HG03558 (cell line): ENCODE measurements at regions not wholly inside any gene's neighbourhood (a gene's known extent, or its start where the extent isn't known, plus 50 kb on each side); places are given as distances from the start of the nearest gene placed in this dataset.

Experiments
- ATAC-seq: cut with Tn5 transposase; IDR thresholded peaks from one replicate; pipeline ENCODE4 v1.9.1; 2021; ENCODE audit warnings: moderate number of reproducible peaks; ENCODE audit not compliant: unreplicated experiment; ENCODE audit errors: extremely low read depth

- ATAC-seq, result no peak
Measured at GRCh38 chr9:75601280-75601679, 289.2 kb upstream of the PCSK5 start.

- ATAC-seq, result no peak
Measured at GRCh38 chr9:75602060-75602459, 288.4 kb upstream of the PCSK5 start.

GRCh38 chr9:75604661-75605060, 285.8 kb upstream of the PCSK5 start:
- ATAC-seq, result no peak

- no peak for ATAC-seq
Measured at GRCh38 chr9:75607521-75607920, 283.0 kb upstream of the PCSK5 start.

GRCh38 chr9:75609401-75609800, 281.1 kb upstream of the PCSK5 start:
- no peak for ATAC-seq

- ATAC-seq, result no peak
Measured at GRCh38 chr9:75610246-75610645, 280.2 kb upstream of the PCSK5 start.

GRCh38 chr9:75612205-75612604, 278.3 kb upstream of the PCSK5 start:
- ATAC-seq, result no peak

GRCh38 chr9:75612754-75613153, 277.7 kb upstream of the PCSK5 start:
- no peak for ATAC-seq

- no peak for ATAC-seq
Measured at GRCh38 chr9:75615284-75615683, 275.2 kb upstream of the PCSK5 start.

GRCh38 chr9:75616052-75616451, 274.4 kb upstream of the PCSK5 start:
- no peak for ATAC-seq

GRCh38 chr9:75616841-75617566, 273.5 kb upstream of the PCSK5 start:
- no peak for ATAC-seq

- ATAC-seq, result no peak
Measured at GRCh38 chr9:75623462-75623861, 267.0 kb upstream of the PCSK5 start.

GRCh38 chr9:75624998-75625397, 265.5 kb upstream of the PCSK5 start:
- ATAC-seq, result no peak

- no peak for ATAC-seq
Measured at GRCh38 chr9:75626860-75627259, 263.6 kb upstream of the PCSK5 start.

- no peak for ATAC-seq
Measured at GRCh38 chr9:75628952-75629351, 261.5 kb upstream of the PCSK5 start.

- ATAC-seq, result no peak
Measured at GRCh38 chr9:75633451-75634057, 256.9 kb upstream of the PCSK5 start.

- no peak for ATAC-seq
Measured at GRCh38 chr9:75636427-75637045, 253.9 kb upstream of the PCSK5 start.

- no peak for ATAC-seq
Measured at GRCh38 chr9:75639971-75640610, 250.4 kb upstream of the PCSK5 start.

- ATAC-seq, result no peak
Measured at GRCh38 chr9:75642522-75642921, 248.0 kb upstream of the PCSK5 start.

GRCh38 chr9:75644649-75645048, 245.8 kb upstream of the PCSK5 start:
- ATAC-seq, result no peak

GRCh38 chr9:75648034-75648433, 242.4 kb upstream of the PCSK5 start:
- no peak for ATAC-seq
